ENCODE measurements at regions not wholly inside any gene's neighbourhood (a gene's known extent, or its start where the extent isn't known, plus 50 kb on each side); places are given as distances from the start of the nearest gene placed in this dataset.
"Not testable (repeated sequence)": the region's sequence is repeated elsewhere in the genome, so short reads cannot be mapped to it uniquely, and the experiment has no call there.

DNA sequence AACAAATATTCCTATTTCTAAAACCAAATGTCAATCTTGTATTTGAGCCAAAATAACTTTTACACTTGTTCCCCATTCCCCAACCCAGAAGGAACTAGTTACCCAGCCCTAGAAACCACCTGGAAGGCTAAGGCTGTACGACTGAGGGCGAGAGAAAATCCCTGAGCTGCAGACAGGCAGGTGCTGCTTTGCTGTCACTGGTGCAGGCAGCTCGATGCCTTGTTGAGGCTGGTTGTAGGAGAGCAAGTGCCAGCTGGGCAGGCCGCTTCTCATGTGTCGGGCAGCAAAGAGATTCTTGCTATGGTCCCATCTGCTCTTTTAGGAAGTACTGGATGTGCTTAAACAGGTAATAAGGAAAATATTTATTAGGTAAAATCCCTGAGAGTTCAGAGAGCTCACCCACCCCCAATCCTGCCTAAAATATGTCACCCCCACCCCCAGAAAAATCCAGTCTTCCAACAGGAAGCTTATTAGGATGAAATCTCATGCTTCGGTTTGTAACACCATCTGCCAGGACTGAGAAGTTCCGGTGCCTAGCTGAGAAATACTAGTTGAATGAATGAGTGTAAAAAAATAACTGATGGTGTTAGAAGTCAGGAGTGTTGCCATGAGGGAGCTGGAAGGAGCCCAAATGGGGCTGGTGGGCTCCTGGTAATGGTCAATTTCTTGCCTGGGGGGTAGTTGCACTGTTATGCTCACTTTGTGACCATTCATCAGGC, 91.1 kb upstream of the DMRT1 start:
- no peaks in the 10 kb centered on the region for H3K4me1 ChIP-seq (ENCODE audit: low read depth)
- H3K9me3 ChIP-seq (ENCODE audit: low read depth), result no peaks in the 10 kb centered on the region
- H3K27ac ChIP-seq, result no peak overlapping the region
- TF ChIP-seq, protein P1, sequence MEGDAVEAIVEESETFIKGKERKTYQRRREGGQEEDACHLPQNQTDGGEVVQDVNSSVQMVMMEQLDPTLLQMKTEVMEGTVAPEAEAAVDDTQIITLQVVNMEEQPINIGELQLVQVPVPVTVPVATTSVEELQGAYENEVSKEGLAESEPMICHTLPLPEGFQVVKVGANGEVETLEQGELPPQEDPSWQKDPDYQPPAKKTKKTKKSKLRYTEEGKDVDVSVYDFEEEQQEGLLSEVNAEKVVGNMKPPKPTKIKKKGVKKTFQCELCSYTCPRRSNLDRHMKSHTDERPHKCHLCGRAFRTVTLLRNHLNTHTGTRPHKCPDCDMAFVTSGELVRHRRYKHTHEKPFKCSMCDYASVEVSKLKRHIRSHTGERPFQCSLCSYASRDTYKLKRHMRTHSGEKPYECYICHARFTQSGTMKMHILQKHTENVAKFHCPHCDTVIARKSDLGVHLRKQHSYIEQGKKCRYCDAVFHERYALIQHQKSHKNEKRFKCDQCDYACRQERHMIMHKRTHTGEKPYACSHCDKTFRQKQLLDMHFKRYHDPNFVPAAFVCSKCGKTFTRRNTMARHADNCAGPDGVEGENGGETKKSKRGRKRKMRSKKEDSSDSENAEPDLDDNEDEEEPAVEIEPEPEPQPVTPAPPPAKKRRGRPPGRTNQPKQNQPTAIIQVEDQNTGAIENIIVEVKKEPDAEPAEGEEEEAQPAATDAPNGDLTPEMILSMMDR (IDR thresholded peaks at IDR 0.05; ENCODE audit: low read depth, low read length), result no peak
- H3K4me3 ChIP-seq, result no peak overlapping the region
- H3K36me3 ChIP-seq, result peaks cover 6% of the 10 kb centered on the region
- no peak for DNase-seq (ENCODE audit: low read depth in 1 of 2, low spot score in 1 of 2)
- no peaks in the 10 kb centered on the region for H3K27me3 ChIP-seq

DNA sequence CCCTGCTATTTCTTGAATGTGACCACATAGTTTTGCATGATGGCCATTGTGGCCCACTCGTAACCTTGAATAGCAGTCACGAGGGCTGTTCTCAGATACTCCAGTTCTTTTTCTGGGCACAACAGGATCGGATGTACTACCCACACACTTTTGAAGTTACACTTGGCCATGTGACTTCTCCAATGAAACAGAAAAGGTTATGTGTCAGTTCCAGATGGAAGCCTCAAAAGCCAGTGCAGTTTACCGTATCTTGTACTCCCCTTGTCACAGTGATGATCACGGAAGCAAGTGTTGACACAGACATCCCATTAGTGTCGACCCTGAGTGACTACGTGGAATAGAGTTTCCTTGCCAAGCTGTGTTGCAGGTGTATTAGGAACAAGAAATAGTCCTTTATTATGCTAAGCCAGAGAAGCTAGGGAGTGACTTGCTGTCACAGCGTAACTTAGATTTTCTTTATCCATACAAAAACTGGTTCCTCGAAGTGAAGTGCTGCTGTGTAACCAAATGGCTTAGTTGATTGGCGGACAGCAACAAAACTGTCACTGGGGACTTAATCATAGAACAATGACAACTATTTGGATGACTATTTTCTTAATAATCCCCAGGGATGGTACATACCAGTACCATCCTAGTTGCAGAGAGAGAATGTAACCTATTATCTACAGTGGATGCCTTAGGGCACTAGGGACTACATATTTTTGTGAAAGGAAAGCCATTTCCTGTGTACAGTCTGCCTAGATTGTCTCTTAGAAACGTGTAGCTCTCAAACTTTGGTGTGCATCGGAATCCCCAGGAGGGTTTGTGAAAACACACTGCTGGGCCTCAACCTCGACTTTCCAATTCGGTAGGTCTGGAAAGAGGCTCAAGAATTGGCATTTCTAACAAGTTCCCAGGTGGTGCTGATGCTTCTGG, 90.1 kb upstream of the DMRT1 start:
- no peaks in the 10 kb centered on the region for H3K9me3 ChIP-seq (ENCODE audit: low read depth)
- H3K27ac ChIP-seq, result no peak overlapping the region
- TF ChIP-seq, protein P1 (IDR thresholded peaks at IDR 0.05; ENCODE audit: low read depth, low read length), result no peak
- no peaks in the 10 kb centered on the region for H3K4me1 ChIP-seq (ENCODE audit: low read depth)
- H3K36me3 ChIP-seq, result peaks cover 4% of the 10 kb centered on the region
- peak in 1 of 2 donors; percentile 75 for DNase-seq (ENCODE audit: low read depth in 1 of 2, low spot score in 1 of 2)
- no peak overlapping the region for H3K4me3 ChIP-seq
- no peaks in the 10 kb centered on the region for H3K27me3 ChIP-seq

DNA sequence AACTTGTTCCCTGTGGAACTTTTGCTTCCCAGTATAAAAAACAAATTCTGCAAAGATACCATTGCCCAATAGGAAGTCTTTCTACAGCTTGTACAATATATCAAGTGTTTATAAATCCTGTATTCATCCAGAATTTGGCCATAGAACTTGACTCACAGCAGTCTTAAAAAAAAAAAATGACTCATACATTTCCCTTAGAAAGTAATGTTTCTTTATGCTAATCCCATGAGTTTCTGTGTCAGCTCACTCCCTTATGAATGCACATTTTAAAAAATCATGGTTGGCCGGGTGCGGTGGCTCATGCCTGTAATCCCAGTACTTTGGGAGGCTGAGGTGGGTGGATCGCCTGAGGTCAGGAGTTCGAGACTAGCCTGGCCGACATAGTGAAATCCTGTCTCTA, 89.3 kb upstream of the DMRT1 start:
- TF ChIP-seq, protein P1 (IDR thresholded peaks at IDR 0.05; ENCODE audit: low read depth, low read length), result no peak
- Histone ChIP-seq H3K27ac (no peak overlapping the region), H3K4me1 (ENCODE audit: low read depth) (no peaks in the 10 kb centered on the region), H3K4me3 (no peak overlapping the region), H3K27me3 (no peaks in the 10 kb centered on the region), H3K36me3 (no peaks in the 10 kb centered on the region), H3K9me3 (ENCODE audit: low read depth) (no peaks in the 10 kb centered on the region)
- peak in 1 of 2 donors; percentile 89 for DNase-seq (ENCODE audit: low read depth in 1 of 2, low spot score in 1 of 2)

DNA sequence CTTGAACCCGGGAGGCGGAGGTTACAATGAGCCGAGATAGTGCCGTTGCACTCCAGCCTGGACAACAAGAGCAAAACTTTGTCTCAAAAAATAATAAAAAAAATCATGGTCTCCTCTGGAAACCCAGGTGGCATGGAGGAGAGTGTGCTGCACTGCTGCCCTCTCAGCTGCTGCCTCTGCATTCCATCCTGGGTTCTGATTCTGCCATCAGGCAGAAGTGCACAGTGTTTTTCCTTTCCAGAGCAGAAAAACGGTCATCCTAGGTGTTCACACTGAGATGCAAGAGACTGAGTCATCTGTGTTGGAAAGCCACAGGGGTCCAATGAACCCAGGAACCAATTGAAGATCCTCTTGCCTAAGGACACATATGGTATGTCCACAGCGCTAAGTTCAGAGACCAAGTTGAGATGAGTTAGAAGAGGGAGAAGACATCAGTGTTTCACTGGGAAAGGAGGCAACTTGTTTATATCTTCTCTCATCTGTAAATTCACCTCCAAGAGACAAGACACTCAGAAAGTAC, 88.8 kb upstream of the DMRT1 start:
- TF ChIP-seq, protein P1 (IDR thresholded peaks at IDR 0.05; ENCODE audit: low read depth, low read length), result no peak
- H3K27me3 ChIP-seq, result no peaks in the 10 kb centered on the region
- no peaks in the 10 kb centered on the region for H3K4me1 ChIP-seq (ENCODE audit: low read depth)
- DNase-seq (ENCODE audit: low read depth in 1 of 2, low spot score in 1 of 2), result no peak
- no peaks in the 10 kb centered on the region for H3K36me3 ChIP-seq
- H3K27ac ChIP-seq, result no peak overlapping the region
- H3K9me3 ChIP-seq (ENCODE audit: low read depth), result no peaks in the 10 kb centered on the region
- H3K4me3 ChIP-seq, result no peak overlapping the region

DNA sequence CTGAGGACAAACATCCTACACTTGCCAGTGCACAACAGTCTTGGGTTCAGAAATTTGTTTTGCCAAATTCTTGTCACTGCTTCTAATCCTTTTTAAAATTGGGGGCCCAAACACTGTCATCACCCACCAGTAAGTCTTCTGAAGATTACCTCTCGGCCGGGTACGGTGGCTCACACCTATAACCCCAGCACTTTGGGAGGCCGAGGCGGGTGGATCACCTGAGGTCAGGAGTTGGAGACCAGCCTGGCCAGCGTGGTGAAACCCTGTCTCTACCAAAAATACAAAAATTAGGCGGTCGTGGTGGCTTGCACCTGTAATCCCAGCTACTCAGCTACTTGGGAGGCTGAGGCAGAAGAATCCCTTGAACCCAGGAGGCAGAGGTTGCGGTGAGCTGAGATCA, 87.8 kb upstream of the DMRT1 start:
- not testable (repeated sequence) for H3K4me3 ChIP-seq; H3K36me3 ChIP-seq; DNase-seq (ENCODE audit: low read depth in 1 of 2, low spot score in 1 of 2); H3K27me3 ChIP-seq; H3K9me3 ChIP-seq (ENCODE audit: low read depth); H3K27ac ChIP-seq; H3K4me1 ChIP-seq (ENCODE audit: low read depth)
